HG03175 (cell line): ENCODE measurements at regions not wholly inside any gene's neighbourhood (a gene's known extent, or its start where the extent isn't known, plus 50 kb on each side); places are given as distances from the start of the nearest gene placed in this dataset.

Experiments
- ATAC-seq: cut with Tn5 transposase; IDR thresholded peaks from one replicate; pipeline ENCODE4 v1.9.1; 2021; ENCODE audit warnings: mild to moderate bottlenecking, moderate library complexity; ENCODE audit not compliant: unreplicated experiment

- no peak for ATAC-seq
Observed at GRCh38 chr4:108301545-108302251, 133.0 kb upstream of the LEF1 start.

- ATAC-seq: no peak
Observed at GRCh38 chr4:108297605-108298004, 128.9 kb upstream of the LEF1 start.

DNA sequence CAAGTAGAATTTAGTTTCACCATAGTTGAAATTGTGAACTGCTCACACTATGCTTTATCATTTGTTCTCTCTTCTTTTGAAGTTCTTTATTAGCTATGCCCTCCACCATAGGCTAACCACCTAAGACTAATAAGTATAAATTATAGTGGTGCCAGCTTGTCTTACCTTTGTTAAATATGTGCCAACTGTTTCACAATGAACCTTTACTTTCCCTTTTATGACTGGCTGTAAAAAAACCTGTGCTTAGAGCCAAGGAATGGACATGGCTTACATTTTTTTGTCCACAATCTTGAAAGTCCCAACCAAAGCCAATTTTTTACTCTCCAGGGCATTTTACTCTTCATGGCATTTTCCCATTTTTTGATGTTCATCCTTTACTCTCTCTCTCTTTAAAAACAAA lies 123.5 kb upstream of the LEF1 start:
- ATAC-seq: no peak

DNA sequence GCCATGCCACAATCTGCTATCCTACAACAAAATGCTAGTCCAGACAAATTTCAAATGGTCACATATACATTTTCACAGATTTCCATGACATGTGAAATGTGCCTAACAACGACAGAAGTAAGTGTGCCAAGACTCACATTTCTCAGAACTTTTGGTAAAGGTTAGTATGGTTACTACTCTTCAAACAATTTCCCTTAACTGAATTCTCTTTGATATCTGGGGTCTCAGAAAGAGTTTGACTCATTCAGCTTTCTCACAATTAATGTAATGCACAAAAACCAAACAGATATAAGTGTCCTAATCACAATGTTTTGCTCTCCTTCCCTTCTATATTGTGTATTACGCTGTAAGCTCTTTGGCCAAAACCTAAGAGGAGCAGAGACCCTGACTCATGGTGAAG lies 122.4 kb upstream of the LEF1 start:
- ATAC-seq: no peak

DNA sequence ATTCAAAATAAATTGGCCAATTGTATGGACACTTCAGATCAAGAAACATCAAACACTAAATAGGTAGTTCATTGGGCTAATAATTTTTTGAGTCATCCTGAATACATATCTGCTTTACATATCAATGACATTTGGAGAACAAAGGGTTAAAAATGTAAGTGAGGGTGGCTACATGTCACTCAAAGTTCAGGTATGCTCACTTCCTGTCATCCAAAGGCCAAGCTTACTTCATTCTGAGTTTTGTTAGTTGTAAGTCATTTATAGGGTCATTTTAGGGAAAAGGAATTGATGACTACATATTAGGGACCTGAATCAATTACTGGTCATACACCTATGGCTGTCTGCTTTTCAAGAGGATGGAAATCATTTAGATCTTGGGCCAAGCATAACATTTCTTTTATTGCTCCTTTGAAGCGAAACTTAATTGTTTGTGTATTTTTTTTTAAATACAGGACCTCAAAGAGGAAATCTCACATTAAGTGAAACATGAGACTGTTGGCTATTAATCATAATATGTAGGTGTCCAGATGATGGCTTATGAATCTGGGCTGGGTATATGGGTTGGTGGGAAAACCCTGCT lies 119.2 kb upstream of the LEF1 start:
- no peak for ATAC-seq

GRCh38 chr4:108280072-108280471 lies 111.3 kb upstream of the LEF1 start:
- ATAC-seq: no peak

- ATAC-seq: no peak
Observed at GRCh38 chr4:108276690-108277089, 108.0 kb upstream of the LEF1 start.

DNA sequence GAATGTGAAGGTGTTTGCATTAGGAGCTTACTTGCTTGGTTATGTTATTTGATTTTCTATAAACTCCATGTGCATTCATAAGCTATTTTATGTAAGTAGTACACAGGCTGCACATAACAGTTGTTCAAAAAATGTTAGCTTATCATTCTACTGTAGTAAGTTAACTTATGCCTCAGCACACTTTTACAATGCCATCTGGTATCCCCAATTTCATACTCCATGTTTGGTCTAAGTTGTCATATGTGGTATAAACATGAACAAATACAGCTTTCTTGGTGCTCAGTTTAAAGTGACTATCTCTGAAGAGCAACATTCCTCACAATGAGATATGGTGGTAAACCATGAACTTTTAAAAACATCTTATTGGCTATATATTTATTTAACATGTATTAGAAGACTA lies 104.3 kb upstream of the LEF1 start:
- ATAC-seq: no peak

- ATAC-seq: no peak
Observed at GRCh38 chr4:108272561-108272960, 103.8 kb upstream of the LEF1 start.

DNA sequence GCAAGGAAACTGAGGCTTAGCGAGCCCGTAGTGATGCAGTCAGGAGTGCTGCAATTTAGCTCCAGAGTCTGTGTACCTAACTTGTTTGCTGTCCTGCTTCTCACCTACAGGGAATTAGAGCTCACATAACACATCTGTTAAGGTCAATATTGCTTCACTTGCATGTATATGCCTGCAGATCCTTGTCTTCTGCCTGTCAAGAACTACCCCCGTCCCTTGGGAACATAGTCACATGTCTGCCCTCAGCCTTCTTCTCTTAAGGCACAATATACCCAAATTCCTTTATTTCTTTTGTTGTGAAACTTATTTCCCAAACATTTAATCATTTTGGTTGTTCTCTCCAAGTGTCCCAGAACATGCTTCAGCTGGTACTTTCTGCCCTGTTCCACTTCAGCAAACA lies 103.3 kb upstream of the LEF1 start:
- no peak for ATAC-seq

DNA sequence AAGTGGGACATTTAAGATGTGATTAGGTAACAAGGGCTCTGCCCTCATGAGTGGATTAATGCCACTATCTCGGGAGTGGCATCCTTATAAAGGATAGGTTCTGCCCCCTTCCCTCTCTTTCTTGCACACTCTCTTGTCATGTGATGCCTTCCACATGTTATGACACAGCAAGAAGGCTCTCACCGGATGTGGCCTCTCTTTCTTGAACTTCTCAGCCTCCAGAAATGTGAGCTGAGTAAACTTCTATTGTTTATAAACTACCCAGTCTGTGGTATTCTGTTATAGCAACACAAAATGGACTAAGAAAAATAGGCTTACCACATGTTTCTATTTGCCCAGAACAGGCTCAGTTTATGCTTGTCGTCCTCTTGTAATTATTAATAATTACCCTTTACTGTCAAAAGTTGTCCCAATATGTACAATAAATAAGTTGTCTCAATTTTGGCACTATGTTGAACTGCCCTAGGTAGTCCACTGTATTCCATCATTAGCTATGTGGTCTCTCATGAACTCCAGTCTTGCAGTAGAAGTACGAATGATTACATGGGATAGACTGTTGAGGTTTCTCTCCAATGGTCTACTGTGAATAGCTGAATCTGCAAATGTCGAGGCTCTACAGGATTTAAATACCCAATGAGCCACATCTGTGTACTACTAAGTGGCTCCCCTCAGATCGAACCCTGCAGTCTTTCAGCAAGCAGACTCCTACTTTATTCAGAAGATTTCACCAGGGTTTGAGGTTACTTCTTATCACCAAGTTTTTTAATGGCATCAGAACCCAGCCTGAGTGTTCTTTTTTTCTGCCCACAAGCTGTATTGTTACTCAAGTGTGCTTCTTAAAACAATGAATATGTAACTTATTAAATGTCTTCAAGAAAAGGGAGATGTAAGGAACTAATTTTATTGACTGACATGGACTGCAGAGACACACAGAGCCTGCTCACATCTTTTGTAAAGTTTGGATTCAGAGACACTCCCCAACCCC lies 102.0 kb upstream of the LEF1 start:
- no peak for ATAC-seq

DNA sequence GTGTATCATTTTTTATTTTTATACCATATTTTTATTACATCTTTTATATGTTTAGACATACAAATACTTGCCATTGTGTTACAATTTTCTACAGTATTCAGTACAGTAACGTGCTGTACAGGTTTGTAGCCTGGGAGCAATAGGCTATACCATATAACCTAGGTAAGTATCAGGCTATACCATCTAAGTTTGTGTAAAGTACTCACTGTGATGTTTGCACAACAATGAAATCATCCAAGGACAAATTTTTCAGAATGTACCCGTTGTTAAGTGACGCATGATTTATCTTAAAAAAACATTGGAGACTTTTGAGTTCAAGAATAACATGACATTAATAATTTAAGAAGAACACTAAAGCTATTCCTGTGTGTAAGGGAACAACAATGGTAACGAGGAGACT lies 96.0 kb upstream of the LEF1 start:
- no peak for ATAC-seq

GRCh38 chr4:108263057-108263456 lies 94.3 kb upstream of the LEF1 start:
- no peak for ATAC-seq

- no peak for ATAC-seq
Observed at GRCh38 chr4:108261026-108261425, 92.3 kb upstream of the LEF1 start.

- no peak for ATAC-seq
Observed at GRCh38 chr4:108256538-108256937, 87.8 kb upstream of the LEF1 start.

- no peak for ATAC-seq
Observed at GRCh38 chr4:108255203-108255747, 86.5 kb upstream of the LEF1 start.

GRCh38 chr4:108249397-108249796 lies 80.7 kb upstream of the LEF1 start:
- no peak for ATAC-seq

DNA sequence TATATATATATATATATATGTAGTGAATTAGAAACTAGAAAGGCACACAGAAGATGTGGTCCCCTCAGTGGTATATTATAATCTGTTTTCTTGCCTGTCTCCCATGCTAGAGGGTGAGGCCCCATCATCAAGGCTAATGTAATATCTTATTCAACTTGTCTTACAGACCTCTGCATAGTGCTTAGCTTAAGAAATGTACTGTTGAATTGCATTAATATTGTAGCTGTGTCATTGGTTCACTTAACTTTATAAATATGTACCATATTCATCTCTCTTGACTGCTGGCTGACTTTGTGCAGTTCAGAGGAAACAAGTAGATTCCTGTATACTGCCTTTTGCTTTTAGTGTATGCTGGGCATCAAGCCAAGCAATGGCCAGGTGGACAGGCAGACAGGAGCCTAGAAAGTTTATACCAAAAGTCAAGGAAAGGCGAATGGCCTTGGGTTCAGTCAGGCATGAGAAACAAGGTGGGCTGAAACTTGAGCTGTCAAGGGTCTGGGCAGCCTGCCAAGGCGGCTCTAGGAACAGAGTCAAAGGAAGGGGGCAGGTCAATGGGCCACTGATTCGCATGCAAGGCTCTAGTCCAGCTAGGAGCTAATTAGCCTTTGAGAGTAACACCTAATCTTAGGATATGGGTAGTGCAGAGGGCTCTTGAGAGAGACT lies 78.8 kb upstream of the LEF1 start:
- ATAC-seq: no peak

DNA sequence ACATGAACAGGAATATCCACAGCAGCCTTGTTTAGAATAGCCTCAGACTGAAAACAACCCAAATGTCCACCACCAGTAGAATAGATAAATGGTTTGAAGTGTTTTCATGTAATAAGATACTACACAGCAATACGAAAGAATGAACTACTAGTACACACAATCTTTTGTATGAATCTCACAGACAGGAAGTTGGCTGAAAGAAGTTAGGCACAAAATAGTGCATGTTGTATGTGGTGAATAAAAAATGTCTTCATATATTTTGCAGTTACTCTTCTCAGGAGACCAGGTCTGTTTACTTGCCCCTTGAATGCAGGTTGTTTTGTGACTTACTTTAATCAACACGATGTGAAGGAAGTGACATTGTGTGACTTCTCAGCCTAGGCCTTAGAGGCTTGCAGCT lies 75.9 kb upstream of the LEF1 start:
- no peak for ATAC-seq

DNA sequence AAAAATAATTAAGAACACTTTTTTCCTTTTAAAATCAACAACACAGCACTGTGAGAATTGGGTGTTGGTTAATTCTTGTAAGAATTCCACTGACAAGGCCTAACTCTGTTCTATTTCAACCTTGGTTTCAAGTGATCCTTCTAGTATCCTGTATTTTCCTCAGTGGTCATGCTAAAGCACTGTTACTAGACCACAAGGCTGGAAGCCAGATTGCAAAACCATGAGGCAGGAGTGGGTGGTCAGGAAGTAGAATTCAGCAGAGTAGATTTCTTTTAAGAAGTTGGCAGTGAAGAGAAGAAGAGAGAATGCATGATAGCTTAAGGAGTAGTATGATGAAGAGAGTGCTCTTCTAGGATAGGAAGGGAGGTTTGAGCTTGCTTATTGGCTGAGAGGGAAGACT lies 71.6 kb upstream of the LEF1 start:
- ATAC-seq: no peak

- ATAC-seq: no peak
Observed at GRCh38 chr4:108237693-108238092, 69.0 kb upstream of the LEF1 start.
